GM11168 (cell line): ENCODE measurements at regions not wholly inside any gene's neighbourhood (a gene's known extent, or its start where the extent isn't known, plus 50 kb on each side); places are given as distances from the start of the nearest gene placed in this dataset.
"Not testable (repeated sequence)": the region's sequence is repeated elsewhere in the genome, so short reads cannot be mapped to it uniquely, and the experiment has no call there.

Experiments
- in situ Hi-C: fragments of 300-500 bp; cut with MboI; formaldehyde crosslinking; loops from one replicate; pipeline ENCODE4 v1.12.0; 2022; ENCODE audit warnings: low sequenced_read_pairs; ENCODE audit not compliant: unreplicated experiment

DNA sequence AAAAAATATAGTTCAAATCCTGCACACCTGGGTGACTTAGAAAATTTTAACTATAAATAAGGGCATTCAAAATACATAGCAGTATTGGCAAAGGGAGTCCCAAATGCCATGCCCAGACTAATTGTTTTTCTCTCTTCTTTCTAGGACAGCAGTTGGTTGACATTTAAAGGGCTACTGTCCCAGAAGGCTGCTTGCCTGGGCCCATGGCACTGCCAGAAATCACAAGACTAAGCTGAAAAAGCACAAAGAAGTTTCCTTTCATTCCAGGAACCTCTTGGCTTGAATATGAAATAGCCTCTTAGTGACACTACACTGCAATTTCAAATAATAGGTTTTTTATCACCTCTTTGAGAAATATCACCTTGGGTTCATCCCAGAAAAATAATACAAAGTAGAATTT is 388.9 kb upstream of the TRPC7 start:
- in situ Hi-C loops, result loop anchor here (25.0 kb wide), 2 partner anchors 392 to 517 kb away; partner anchors contain the start of gene TRPC7

DNA sequence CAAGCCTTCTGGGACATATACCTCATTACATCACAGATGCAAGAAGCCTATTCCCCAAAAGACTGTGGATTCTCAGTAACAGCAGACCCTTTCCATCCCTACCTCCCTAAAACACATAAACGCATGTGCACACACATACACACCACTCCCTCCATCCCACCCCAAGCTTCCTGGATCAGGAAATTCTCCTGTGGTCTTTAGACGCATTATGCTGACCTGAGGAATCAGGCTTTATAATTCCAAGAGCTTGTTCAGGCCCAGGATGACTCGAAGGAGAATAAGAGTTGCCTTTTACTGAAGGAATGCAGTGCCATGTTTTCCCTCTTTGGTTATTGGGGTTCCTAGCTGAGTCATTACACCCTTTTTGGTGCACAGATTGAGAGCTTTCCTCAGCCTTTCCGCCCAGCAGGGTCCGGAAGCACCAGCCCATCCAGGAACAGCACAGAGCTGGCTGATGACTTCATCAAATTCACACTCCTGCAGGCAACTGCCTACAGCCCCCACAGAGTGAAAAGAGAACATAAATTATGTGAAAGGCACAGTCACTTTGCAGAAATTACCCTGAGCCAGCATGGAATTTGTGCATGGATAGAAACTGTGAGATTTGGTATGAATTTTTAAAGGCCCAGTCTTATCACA is 385.0 kb upstream of the TRPC7 start:
- in situ Hi-C loops, result loop anchor here (25.0 kb wide), 2 partner anchors 388 to 513 kb away; partner anchors contain the start of gene TRPC7

DNA sequence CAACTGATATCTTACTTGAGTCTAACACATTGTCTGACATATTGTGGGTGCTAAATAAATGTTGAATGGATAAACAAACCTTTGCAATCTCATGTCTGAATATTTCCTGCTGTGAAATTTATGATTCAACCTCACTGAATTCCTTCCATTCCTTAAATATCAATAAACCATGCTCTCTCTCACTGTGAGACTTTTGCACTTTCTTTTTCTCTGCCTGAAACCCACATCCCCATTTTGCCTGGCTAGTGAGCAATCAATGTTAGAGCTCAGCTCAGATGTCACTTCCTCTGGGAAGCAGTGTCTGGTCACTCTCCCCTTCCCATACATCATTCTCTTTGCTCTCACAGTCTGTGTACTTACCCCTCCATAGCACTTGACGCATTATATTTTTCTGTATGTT is 383.7 kb upstream of the TRPC7 start:
- in situ Hi-C loops, result no loop called here

DNA sequence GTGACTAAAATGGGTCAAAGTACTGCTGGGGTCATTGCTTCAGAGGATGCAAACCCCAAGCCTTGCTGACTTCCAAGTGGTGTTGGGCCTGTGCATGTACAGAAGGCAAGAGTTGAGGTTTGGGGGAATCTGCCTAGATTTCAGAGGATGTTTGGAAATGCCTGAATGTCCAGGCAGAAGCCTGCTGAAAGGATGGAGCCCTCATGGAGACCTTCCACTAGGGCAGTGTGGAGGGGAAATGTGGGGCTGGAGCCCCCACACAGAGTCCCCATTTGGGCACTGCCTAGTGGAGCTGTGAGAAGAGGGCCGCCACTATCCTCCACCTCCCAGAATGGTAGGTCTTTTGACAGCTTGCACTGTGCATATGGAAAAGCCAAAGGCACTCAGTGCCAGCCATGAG is 377.7 kb upstream of the TRPC7 start:
- in situ Hi-C loops, result no loop called here

DNA sequence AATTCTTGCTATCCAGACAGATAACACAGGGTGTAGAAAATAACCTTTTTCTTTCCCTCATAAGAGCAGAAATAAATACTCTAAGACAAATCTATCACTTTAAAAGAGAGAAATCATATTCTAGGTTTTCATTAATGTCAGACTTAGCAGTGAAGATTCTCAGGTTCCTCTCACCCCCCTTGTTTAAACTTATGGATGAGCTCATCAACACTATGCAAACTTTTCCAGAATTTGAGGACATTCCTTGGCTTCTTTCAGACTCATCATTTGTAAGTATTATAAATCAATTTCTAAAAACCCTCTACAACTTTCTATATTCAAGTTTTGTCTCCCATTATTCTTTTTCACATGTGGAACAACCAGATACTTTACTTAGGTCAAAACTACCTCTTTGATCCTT is 374.9 kb upstream of the TRPC7 start:
- in situ Hi-C loops, result no loop called here

DNA sequence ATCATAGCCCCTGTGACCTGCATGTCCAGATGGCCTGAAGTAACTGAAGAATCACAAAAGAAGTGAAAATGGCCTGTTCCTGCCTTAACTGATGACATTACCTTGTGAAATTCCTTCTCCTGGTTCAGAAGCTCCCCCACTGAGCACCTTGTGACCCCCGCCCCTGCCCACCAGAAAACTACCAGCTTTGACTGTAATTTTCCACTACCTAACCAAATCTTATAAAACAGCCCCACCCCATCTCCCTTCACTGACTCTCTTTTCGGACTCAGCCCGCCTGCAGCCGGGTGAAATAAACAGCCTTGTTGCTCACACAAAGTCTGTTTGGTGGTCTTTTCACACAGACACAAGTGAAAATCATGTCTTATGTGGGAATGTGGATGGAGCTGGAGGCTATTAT is 373.9 kb upstream of the TRPC7 start:
- in situ Hi-C loops, result not testable (repeated sequence)

DNA sequence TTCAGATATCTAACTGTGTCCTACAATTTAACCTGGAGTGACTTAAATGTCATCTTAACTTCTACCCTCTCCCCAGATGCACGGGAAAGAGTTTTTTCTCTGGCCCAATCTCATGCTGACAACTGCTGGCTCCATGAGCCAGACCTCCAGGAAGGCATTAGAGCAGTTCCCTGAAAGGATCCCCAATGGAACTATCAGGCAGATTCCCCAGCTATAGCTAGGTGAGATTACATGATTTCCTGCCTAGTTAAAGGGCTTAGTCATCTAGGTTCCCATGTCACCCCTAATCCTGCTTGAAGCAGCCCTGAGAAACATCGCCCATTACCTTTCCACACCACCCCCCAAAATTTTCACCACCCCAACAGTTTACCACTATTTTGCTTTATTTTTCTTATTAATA is 373.5 kb upstream of the TRPC7 start:
- in situ Hi-C loops, result no loop called here

DNA sequence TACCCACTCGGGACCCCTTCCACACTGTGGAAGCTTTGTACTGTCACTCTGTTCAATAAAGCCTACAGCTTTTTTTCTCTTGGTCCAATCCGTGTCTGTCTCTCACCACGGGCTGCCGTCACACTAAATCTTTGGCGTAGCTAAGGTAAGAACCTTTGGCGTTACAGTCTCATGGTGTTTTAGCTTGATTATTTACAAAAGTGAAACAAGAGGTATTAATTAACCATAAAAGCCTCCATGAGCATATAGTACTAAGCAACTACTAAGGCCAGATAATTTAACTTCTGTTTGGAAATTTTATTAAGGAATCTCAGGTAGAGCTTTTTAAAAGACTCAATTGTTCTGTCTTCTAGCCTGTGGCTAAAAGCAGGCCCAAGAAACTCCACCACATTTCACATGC is 370.7 kb upstream of the TRPC7 start:
- in situ Hi-C loops, result no loop called here

DNA sequence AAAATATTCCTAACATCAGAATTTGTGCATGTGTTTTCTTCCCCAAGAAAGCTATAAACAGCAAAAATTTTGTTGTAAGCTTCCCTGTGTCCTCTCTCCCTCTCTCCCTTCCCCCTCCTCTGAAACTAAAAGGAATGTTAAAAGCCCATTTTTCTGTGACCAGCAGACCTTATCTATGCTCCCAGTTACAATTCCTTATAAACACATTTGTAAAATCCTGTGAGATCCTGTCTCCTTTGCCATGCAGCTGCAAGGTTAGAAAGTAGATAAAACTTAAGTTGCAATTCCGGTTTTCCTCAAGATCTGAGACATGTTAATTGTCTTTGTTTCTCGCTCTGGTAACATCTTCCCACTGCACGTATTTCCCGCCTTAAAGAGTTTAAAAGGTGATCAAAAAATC is 370.3 kb upstream of the TRPC7 start:
- in situ Hi-C loops, result not testable (repeated sequence)

DNA sequence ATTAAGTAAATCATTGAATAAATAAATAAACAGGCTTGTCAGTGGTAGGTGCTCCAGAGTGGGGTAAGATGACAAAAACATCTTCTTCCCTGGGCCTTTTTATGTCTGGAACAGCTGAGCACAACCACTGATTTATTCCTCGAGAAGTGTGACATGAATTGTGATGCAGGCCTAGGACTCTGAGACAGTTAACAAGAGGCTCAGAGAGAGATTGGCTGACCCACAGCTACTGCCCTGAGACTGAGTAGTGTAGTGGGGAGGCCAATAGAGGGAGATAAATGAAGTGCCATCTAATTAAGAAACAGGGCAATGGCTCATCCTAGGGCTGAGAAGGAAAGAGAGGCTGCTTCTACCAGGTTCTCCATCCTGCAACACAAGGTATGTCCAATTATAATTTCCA is 369.3 kb upstream of the TRPC7 start:
- in situ Hi-C loops, result no loop called here

DNA sequence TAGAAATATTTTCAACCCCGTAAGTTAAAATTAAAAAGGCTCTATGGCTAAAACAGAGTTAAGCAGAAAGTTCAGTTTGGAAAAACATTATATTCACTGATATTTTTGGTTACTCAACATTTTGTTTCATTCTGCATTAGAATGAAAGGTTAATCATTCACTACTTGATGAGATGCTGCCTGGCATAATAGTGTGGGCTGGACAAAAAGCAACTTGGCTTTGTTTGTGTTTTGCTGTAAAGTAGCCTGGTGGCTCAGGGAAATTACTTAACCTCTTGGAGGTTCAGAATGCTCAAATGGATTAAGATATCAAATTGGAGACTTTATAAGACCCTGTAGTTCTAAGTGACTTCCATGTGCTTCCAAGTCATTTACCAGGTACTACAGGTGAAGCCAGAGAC is 367.4 kb upstream of the TRPC7 start:
- in situ Hi-C loops, result no loop called here

DNA sequence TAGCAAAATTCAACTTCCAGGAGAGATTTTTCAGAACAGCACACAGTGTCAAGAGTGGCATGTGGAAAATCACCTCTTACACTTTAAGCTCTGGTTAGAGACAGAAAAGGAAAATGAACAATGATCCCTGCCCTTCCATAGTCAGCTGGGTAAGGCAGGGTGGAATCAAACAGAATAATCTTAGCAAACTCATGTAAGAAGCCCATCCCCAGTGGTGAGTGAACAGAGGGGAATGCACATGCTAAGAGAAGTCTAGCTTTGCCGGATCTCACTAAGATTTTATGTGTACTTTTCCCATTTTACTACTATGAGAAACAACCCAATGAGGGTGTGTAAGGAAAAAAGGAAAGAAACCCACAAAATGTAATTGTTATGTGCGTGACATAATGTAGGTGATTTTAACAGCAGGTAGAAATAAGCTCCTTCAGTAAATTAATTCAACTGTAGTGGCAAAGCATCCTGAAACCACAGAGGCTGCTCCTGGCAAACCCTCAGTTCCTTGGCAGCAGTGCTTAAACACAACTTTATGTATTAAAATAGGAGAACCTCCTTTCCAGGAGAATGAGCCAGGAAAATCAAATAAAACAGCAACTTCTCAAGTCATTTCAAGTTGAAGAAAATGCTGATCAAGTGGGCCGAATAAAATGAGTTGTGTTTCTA is 366.0 kb upstream of the TRPC7 start:
- in situ Hi-C loops, result no loop called here

DNA sequence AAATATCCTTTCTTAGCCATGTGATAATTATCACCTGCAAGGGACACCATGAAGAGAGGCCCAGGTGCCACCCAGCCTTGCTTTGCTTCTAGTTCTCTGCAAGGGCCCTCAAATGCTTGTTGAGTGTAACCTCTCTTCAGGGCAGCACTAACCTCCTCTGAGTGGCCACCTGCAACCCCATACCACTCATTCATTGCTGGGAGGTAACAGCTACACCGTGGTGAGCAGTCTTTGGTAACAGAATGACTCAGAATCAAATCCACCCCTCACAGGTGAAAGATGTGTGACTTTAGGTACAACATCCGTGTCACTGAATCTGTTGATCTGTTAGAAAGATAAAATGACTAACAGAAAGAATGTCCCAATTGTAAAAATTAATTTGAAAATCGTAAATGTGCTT is 365.1 kb upstream of the TRPC7 start:
- in situ Hi-C loops, result no loop called here

DNA sequence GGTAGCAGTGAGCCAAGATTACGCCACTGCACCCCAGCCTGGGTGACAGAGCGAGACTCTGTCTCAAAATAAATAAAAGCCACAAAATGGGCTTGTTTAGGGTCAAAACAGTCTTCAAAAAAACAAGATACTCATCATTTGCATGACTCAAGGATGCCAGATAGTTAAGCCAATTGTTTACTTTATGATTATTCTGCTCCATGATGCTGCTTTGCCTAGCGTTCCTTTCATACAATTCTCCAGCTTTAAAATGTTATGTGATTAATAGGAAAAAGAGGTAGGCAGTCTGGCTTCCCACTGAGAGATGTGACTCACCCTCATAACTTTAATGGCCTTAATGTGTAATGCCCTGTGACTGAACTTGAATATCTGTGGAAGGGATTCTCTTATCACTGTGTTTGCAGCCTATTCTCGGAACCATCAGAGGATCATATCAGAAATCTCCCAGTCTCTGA is 364.6 kb upstream of the TRPC7 start:
- in situ Hi-C loops, result no loop called here

DNA sequence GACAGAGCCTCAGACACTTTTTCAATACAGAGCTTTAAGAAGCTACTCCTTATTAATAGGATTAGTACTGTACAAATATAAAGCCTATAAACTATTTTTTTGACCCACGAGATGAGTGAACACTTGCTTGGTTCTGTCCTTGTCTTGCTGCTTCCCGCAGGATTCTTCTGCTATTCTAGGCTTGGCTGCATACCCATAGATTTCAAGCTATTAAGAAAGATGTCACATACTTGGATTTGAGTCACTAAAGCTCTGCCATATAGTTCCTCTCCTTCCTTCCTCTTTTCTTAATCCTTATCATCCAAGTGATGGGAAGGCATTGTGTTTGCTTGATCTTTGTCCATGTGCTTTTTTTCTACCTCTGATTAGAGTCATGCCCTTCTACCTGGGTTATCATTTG is 361.2 kb upstream of the TRPC7 start:
- in situ Hi-C loops, result no loop called here

DNA sequence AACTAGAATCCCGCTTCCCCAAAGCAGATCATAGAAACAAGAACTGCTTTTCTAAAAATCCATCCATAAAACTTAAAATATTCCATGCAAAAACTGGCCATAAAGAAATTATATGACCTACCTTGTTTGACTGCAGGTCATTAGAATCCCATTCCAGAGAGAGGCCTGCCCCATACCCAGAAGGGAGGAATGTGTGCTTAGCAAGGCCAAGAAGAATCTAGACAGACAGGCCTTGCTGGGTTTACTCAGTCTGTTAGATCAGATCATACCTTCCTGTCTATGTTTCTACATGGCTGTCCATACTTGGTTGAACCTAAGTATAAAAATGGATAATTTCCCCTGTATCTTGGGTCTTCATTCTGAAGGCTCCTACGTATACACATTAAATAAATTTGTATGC is 358.8 kb upstream of the TRPC7 start:
- in situ Hi-C loops, result no loop called here

DNA sequence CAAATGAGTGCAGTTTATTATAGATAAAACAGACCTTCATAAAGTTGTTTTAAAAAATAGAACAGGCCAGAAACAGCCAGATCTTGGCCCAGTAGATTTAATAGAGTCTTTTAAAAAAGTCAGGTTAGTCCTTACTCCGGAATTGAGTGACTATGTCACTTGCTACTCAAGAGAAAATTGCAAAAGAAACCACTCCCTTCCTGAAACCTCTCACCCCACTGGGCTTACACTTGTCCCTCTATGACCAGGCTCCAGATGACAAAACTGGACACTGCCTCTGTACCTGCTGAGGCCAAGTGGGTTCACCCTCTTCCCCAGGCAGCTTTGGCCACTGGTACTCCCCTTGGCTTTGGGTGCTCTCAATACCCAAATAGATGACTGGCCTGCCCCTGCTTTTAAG is 357.2 kb upstream of the TRPC7 start:
- in situ Hi-C loops, result no loop called here

DNA sequence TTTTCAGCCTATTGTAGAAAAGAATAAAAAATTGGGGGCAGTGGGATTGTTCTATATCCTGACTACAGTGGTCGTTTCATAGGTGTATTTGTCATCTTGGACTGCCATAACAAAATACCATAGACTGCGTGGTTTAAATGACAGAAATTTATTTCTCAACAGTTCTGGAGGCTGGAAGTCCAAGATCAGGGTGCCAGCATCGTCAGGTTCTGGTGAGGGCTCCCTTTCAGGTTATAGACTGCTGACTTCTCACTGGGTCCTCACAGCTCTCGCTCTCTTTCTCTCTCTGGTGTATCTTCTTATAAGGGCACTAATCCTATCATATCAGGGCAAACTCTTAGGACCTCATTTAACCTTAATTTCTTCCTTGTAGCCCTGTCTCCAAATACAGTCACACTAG is 356.7 kb upstream of the TRPC7 start:
- in situ Hi-C loops, result no loop called here

DNA sequence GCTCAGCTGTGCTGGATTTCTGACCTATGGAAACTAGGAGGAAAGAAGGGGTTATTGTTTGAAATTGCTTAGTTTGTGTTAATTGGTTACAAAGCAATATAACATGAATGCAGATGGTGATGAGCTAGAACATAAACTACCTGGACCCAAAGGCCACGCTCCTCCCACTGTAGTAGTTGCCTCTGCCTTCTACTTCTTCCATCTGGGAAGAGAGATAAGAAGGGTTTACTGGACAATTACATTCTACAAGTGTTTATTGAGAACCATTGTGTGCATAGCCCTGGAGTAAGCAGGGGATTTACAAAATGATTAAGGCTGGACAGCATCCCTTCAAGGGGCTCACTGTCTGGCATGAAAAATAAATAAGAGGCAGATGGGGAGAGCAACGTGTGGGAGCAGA is 355.3 kb upstream of the TRPC7 start:
- in situ Hi-C loops, result no loop called here

DNA sequence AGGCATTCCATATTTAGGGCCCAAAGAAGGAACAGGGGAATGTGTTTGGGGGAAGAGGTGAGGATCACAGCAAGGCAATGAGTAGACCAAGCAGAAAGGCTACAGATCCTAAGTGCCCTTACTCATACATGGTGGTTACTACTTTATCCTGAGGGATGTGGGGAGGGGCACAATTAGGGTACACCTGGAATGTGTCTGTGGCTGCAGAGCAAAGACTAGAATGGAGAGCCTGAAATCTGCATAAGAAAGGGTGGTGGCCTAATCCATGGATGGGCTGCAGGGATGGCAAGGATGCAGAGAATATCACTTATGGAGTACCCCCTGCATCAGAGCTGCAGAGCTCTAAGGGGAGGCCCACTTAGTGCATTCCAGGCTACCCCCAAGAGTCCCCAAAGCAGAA is 352.6 kb upstream of the TRPC7 start:
- in situ Hi-C loops, result no loop called here

DNA sequence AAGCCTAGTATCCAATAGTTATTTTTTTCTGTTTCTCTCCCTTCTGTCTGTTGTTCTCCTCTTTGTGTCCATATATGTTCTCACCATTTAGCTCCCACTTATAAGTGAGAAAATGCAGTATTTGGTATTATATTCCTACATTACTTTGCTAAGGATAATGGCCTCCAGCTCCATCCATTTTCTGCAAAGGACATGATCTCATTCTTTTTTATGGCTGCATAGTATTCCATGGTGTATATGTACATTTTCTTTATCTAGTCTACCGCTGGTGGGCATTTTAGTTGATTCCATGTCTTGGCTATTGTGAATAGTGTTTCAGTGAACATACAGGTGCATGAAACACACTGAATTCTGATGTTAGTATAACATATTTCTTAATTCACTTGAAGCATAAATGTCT is 348.9 kb upstream of the TRPC7 start:
- in situ Hi-C loops, result no loop called here

DNA sequence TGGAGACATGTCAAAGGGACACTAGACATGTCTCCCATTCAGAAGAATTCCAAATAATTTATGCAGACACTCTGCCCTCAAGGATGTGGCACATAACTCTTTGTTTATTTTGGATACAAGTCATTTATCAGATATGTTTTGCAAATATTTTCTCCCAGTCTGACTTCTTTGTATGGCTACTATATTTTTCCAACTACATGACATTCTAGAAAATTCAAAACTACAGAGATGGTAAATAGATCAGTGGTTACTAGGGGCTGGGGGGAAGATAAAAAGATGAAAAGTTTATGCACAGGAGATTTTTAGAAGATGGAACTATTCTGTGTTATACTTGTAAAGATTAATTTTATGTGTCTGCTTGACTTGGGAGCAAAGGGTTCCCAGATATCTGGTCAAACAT is 347.3 kb upstream of the TRPC7 start:
- in situ Hi-C loops, result no loop called here
